Osteocyte (in vitro differentiated cells): ENCODE measurements at regions not wholly inside any gene's neighbourhood (a gene's known extent, or its start where the extent isn't known, plus 50 kb on each side); places are given as distances from the start of the nearest gene placed in this dataset.

Experiments
- DNase-seq: peaks from one replicate; pipeline ENCODE4 v3.0.0; 2021; ENCODE audit warnings: mixed read lengths; ENCODE audit not compliant: unreplicated experiment; ENCODE audit errors: extremely low spot score
- H3K27ac Mint-ChIP-seq: one replicate; pipeline ENCODE4 v1.8.0; 2021; ENCODE audit warnings: mild to moderate bottlenecking, mixed read lengths; ENCODE audit not compliant: unreplicated experiment
- H3K27me3 Mint-ChIP-seq: one replicate; pipeline ENCODE4 v1.8.0; 2021; ENCODE audit warnings: mixed read lengths; ENCODE audit not compliant: unreplicated experiment
- H3K36me3 Mint-ChIP-seq: one replicate; pipeline ENCODE4 v1.8.0; 2021; ENCODE audit warnings: mixed read lengths; ENCODE audit not compliant: unreplicated experiment
- H3K4me1 Mint-ChIP-seq: one replicate; pipeline ENCODE4 v1.8.0; 2021; ENCODE audit warnings: mixed read lengths; ENCODE audit not compliant: unreplicated experiment
- H3K4me3 Mint-ChIP-seq: one replicate; pipeline ENCODE4 v1.8.0; 2021; ENCODE audit warnings: mild to moderate bottlenecking, moderate library complexity, mixed read lengths; ENCODE audit not compliant: unreplicated experiment
- H3K9me3 Mint-ChIP-seq: one replicate; pipeline ENCODE4 v1.8.0; 2021; ENCODE audit warnings: mixed read lengths; ENCODE audit not compliant: unreplicated experiment
- CTCF ChIP-seq: fragments of 200-600 bp; sonication (generic); IDR thresholded peaks from 2 replicates; pipeline ENCODE4 v1.5.0; 2021; ENCODE audit warnings: antibody characterized with exemption, mild to moderate bottlenecking, moderate library complexity

DNA sequence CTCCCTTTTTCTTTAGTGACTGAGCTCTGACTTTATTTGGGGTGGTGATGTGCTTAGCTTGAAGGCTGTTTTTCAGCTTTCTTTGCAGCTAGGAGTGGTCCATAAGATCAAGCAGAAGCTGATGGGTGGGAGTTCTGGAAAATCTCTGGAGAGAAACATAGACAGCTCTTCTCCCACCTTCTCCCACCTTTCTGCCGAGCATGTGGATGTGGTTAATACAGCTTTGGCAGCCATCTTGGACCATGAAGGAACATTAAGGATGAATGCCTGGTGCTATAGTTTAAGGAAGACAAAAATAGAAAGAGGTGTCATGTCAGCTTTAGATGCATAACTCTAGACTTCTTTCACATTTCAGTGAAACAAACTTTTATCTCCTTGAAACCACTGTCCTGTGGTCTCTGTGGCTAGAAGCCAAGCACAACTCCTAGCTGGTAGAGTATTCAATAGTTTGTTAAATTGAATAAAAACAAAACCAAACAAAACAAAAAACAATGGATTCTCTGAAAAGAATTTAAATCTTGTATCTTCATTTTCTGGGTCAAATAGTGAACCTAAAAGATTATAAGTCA, 203.6 kb upstream of the SESN3 start:
- Mint-ChIP-seq H3K27me3 (peaks cover 10% of the 10 kb centered on the region), H3K4me1 (peaks cover 15% of the 10 kb centered on the region), H3K9me3 (no peaks in the 10 kb centered on the region), H3K27ac (no peak overlapping the region), H3K4me3 (no peak overlapping the region), H3K36me3 (no peaks in the 10 kb centered on the region)
- TF ChIP-seq CTCF: no peak
- no peak for DNase-seq

DNA sequence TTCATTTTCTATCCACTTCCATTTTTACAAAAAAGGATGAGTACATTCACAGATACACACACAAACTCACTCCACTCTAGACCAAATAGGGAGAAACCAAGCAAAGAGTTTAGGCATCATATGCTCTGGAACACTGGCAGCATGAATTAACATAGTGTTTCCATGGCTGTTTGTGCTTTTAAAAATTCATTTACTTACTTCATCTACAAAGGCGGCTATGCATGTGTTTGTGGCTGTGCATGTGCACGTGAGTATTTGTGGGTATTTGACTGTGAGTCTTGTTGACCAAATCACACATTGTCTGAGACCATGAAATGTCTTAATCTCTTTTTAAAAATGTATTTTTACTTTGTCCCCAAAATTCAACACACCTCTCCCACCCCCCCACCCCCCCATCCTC, 203.0 kb upstream of the SESN3 start:
- DNase-seq: no peak
- Mint-ChIP-seq H3K36me3 (no peaks in the 10 kb centered on the region), H3K27ac (no peak overlapping the region), H3K9me3 (no peaks in the 10 kb centered on the region), H3K4me3 (no peak overlapping the region), H3K4me1 (peaks cover 15% of the 10 kb centered on the region), H3K27me3 (peaks cover 10% of the 10 kb centered on the region)
- no peak for TF ChIP-seq CTCF

DNA sequence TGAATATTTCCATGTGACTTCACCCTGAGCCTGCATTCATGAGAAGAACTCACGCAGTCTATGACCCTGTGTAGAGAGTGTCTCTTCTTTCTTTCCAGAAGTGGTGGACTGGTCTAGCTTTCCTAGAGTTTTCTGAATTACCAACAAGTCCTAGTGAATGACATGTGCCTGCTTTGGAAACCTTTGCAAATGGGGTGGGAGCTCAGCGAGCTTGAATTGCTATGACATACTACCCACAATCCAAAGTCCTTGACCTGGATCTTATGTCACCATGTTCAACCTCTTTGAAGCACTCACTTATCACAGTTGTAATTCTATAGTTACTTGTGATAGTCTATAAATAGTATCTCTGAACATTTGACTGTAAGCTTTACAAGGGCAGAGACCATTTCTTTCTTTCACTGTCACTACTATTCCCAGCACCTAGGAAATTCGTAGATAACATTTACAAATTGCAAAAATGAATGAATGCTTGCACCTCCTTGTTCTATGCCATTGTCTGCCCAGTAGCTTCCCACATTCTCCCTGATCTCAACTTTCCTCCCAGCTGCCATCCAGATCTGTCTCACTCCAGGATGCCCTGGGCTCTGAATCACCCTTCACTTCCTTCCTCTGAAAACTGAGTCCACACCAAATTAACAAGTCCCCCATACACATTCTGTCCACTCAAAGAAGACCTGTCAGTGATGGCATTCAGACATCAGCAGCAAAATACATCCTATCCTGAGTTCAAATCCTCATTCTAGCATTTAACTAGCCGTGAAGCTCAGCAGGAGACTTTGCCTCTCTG, 201.9 kb upstream of the SESN3 start:
- TF ChIP-seq CTCF: no peak
- Mint-ChIP-seq H3K9me3 (no peaks in the 10 kb centered on the region), H3K27me3 (peaks cover 10% of the 10 kb centered on the region), H3K4me1 (peaks cover 15% of the 10 kb centered on the region), H3K36me3 (no peaks in the 10 kb centered on the region), H3K4me3 (no peak overlapping the region), H3K27ac (no peak overlapping the region)
- no peak for DNase-seq

GRCh38 chr11:95429376-95429907, 198.4 kb upstream of the SESN3 start:
- peaks cover 27% of the 10 kb centered on the region for H3K27me3 Mint-ChIP-seq
- no peaks in the 10 kb centered on the region for H3K36me3 Mint-ChIP-seq
- no peak overlapping the region for H3K4me3 Mint-ChIP-seq
- DNase-seq: no peak
- TF ChIP-seq CTCF: no peak
- H3K27ac Mint-ChIP-seq: no peak overlapping the region
- H3K9me3 Mint-ChIP-seq: no peaks in the 10 kb centered on the region
- peaks cover 2% of the 10 kb centered on the region for H3K4me1 Mint-ChIP-seq

- no peaks in the 10 kb centered on the region for H3K36me3 Mint-ChIP-seq
- H3K9me3 Mint-ChIP-seq: no peaks in the 10 kb centered on the region
- no peak for TF ChIP-seq CTCF
- H3K27me3 Mint-ChIP-seq: peaks cover 24% of the 10 kb centered on the region
- no peak for DNase-seq
- no peak overlapping the region for H3K4me3 Mint-ChIP-seq
- H3K27ac Mint-ChIP-seq: no peak overlapping the region
- no peaks in the 10 kb centered on the region for H3K4me1 Mint-ChIP-seq
Observed at GRCh38 chr11:95426823-95427462, 195.9 kb upstream of the SESN3 start.
